ENCODE measurements at regions not wholly inside any gene's neighbourhood (a gene's known extent, or its start where the extent isn't known, plus 50 kb on each side); places are given as distances from the start of the nearest gene placed in this dataset.

DNA sequence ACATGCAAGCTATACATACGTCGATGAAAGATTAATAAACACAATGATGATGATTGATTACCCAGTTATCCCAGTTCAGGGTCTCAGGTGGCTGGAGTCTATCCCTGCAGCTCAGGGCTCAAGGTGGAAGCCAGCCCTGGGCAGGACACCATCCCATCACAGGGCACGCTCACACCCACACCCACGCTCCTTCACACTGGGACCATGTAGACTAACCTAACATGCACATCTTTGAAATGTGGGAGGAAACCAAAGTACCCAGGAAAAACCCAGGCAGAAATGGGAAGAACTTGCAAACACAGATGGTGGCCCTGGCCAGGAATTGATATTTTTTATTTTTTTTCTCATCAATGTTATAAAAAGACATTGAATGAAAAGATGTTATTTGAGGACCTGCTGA, 151.4 kb upstream of the MCTP2 start:
- ATAC-seq, result no peak
- H3K27me3 ChIP-seq, result peaks cover 0 to 12% (median 0%) of the 10 kb centered on the region in 7 donors
- H3K27ac ChIP-seq, result peak overlapping the region in 2 of 10 donors; percentile 31 to 53
- DNase-seq, result no peak
- TF ChIP-seq, protein P1, sequence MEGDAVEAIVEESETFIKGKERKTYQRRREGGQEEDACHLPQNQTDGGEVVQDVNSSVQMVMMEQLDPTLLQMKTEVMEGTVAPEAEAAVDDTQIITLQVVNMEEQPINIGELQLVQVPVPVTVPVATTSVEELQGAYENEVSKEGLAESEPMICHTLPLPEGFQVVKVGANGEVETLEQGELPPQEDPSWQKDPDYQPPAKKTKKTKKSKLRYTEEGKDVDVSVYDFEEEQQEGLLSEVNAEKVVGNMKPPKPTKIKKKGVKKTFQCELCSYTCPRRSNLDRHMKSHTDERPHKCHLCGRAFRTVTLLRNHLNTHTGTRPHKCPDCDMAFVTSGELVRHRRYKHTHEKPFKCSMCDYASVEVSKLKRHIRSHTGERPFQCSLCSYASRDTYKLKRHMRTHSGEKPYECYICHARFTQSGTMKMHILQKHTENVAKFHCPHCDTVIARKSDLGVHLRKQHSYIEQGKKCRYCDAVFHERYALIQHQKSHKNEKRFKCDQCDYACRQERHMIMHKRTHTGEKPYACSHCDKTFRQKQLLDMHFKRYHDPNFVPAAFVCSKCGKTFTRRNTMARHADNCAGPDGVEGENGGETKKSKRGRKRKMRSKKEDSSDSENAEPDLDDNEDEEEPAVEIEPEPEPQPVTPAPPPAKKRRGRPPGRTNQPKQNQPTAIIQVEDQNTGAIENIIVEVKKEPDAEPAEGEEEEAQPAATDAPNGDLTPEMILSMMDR (IDR thresholded peaks at IDR 0.05), result no peak
- no peaks in the 10 kb centered on the region for H3K9me3 ChIP-seq
- intact Hi-C loops (cut with DNase I), result loop anchor here in 2 of 10 donors (10.0 kb wide), 2 partner anchors 55 to 75 kb away; no protein-coding TSS in a partner anchor
- 94 to 95% methylated on average over 4 of the region's 4 CpGs for WGBS, 2 donors
- peaks cover 0 to 4% (median 0%) of the 10 kb centered on the region in 9 donors for H3K4me1 ChIP-seq
- H3K36me3 ChIP-seq, result no peaks in the 10 kb centered on the region
- H3K4me3 ChIP-seq, result no peak overlapping the region

DNA sequence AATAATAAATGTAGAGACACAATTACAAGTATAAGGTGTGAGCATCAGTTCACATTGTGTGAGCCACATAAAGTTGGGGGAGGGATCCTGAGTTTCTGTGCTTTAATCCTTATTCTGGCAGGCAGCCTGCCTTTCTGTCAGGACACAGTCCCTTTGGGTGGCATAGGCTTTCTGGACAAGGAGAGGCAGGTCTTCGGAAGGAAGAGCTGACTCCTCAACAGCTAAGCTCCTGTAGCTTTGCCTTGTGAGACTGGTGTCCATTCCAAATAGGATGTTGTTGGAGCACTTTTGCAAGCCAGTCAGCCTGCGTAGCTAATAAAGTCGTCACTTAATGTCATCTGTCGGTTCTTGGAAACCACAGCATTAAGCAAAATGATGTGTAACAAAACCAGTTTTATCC, 151.9 kb upstream of the MCTP2 start:
- Histone ChIP-seq H3K9me3 (no peaks in the 10 kb centered on the region), H3K27ac (no peak overlapping the region), H3K36me3 (no peaks in the 10 kb centered on the region), H3K4me3 (no peak overlapping the region), H3K4me1 (peaks cover 0 to 4% (median 0%) of the 10 kb centered on the region in 9 donors), H3K27me3 (peaks cover 0 to 12% (median 0%) of the 10 kb centered on the region in 7 donors)
- ATAC-seq (no peak), DNase-seq (no peak)
- intact Hi-C loops (cut with DNase I), result loop anchor here in 1 of 10 donors (10.0 kb wide), 1 partner anchor 75 kb away; no protein-coding TSS in a partner anchor
- 87 to 90% methylated on average over 4 of the region's 4 CpGs for WGBS, 2 donors
- TF ChIP-seq, protein P1 (IDR thresholded peaks at IDR 0.05), result no peak

DNA sequence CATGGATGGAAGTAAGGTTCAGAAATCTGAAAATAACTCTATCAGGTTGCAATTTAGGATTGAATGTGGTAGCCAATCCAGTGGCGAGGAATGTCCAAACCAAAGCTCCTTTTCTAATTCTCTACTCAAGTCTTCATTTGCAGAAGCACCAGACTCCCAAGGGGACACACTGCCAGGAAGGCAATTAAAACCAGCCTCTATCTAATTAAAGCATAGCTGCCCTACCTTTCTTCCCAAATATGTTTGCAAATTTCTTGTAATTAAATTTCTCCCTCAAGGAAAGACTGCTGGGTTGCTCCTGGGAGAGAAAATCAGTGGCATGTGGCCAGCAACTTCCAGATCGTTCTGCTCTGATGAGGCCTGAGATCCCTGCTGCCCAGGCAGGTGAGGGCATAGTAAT, 153.4 kb upstream of the MCTP2 start:
- WGBS, 2 donors, result 77 to 83% methylated on average over 2 of the region's 2 CpGs
- peaks cover 0 to 4% (median 0%) of the 10 kb centered on the region in 9 donors for H3K4me1 ChIP-seq
- H3K36me3 ChIP-seq, result no peaks in the 10 kb centered on the region
- no peaks in the 10 kb centered on the region for H3K9me3 ChIP-seq
- ATAC-seq (no peak), DNase-seq (no peak)
- TF ChIP-seq, protein P1 (IDR thresholded peaks at IDR 0.05), result no peak
- H3K27me3 ChIP-seq, result peaks cover 0 to 12% (median 0%) of the 10 kb centered on the region in 7 donors
- H3K27ac ChIP-seq, result no peak overlapping the region
- intact Hi-C loops (cut with DNase I), result loop anchor here in 1 of 10 donors (10.0 kb wide), 1 partner anchor 73 kb away; no protein-coding TSS in a partner anchor
- H3K4me3 ChIP-seq, result no peak overlapping the region

DNA sequence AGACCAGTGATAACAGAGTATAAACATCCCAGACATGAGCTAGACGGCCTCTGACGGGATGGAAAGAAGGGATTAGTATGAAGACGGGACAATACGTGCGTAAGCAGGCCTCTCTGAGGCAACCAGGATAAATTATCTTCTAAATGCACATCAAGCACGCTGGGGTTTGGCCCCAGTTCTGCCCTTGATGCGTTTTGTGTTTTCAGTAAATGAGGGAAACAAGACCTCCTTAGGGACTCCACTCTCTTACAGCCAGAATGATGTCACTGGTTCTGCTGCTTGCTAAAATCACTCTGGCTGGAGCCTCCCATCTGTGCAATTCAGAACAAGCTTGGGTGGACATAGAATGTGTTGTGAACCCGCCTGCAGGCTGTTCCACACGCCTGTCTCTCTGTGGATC, 156.0 kb upstream of the MCTP2 start:
- Histone ChIP-seq H3K36me3 (no peaks in the 10 kb centered on the region), H3K9me3 (no peaks in the 10 kb centered on the region), H3K27ac (peak overlapping the region in 7 of 10 donors; percentile 7 to 68 (median 44)), H3K4me1 (peaks cover 0 to 4% (median 0%) of the 10 kb centered on the region in 9 donors), H3K4me3 (no peak overlapping the region), H3K27me3 (peaks cover 0 to 3% (median 0%) of the 10 kb centered on the region in 7 donors)
- ATAC-seq (peak; percentile 76 to 95 (median 90)), DNase-seq (peak; percentile 52 to 79)
- TF ChIP-seq, protein P1 (IDR thresholded peaks at IDR 0.05), result no peak
- intact Hi-C loops (cut with DNase I), result loop anchor here in 1 of 10 donors (10.0 kb wide), 1 partner anchor 71 kb away; no protein-coding TSS in a partner anchor
- 37 to 38% methylated on average over 9 of the region's 9 CpGs for WGBS, 2 donors

Measured in heart right ventricle (tissue), 16 donors.